K562 (cell line): ENCODE measurements at regions not wholly inside any gene's neighbourhood (a gene's known extent, or its start where the extent isn't known, plus 50 kb on each side); places are given as distances from the start of the nearest gene placed in this dataset.

ENCODE experiments used
- HMG20A ChIP-seq: fragments of 450-650 bp; formaldehyde crosslinking; conservative IDR thresholded peaks from 2 replicates; pipeline ENCODE4 v1.4.0; 2020; ENCODE audit warnings: mild to moderate bottlenecking, mixed read lengths
- HNRNPUL1 ChIP-seq: fragments of 200-400 bp; formaldehyde crosslinking; IDR thresholded peaks from 2 replicates; pipeline ENCODE4 v1.6.1; 2017; ENCODE audit warnings: low read length
- KDM2B ChIP-seq: fragments of 250-450 bp; sonication (Bioruptor Pico); IDR thresholded peaks from 2 replicates; pipeline ENCODE4 v1.8.0; 2021; ENCODE audit warnings: mild to moderate bottlenecking, moderate library complexity
- KDM4B ChIP-seq, 2 experiments: fragments of 450-650 bp in 1 of 2; sonication (generic) in 1 of 2; IDR thresholded peaks; 2 replicates each; pipeline ENCODE4 v1.6.1; 2016 to 2017; ENCODE audit warnings: borderline replicate concordance in 2 of 2, antibody characterized with exemption in 1 of 2, low read depth in 1 of 2, mild to moderate bottlenecking in 1 of 2
- POLR2A ChIP-seq: fragments of 450-650 bp; conservative IDR thresholded peaks from 2 replicates; pipeline ENCODE4 v1.6.1; 2016
- POLR2AphosphoS5 ChIP-seq: IDR thresholded peaks from 2 replicates; pipeline ENCODE4 v1.6.1; 2011; ENCODE audit warnings: mild to moderate bottlenecking, low read depth, low read length, moderate library complexity; ENCODE audit not compliant: control insufficient read depth, insufficient read depth
- RNF2 ChIP-seq: sonication (generic); IDR thresholded peaks from 2 replicates; pipeline ENCODE4 v1.6.1; 2016
- TRIM24 ChIP-seq, 2 experiments: fragments of 450-650 bp; IDR thresholded peaks; 2 replicates each; pipeline ENCODE4 v1.6.1; 2016
- ZNF274 ChIP-seq: IDR thresholded peaks from 2 replicates; pipeline ENCODE4 v1.6.1; 2011; ENCODE audit warnings: low read depth, mild to moderate bottlenecking, low read length, moderate library complexity, borderline replicate concordance
- ZNF830 ChIP-seq: fragments of 250-450 bp; sonication (Bioruptor Pico); IDR thresholded peaks from 2 replicates; pipeline ENCODE4 v1.5.0; 2021; ENCODE audit warnings: mild to moderate bottlenecking
- ZZZ3 ChIP-seq: fragments of 450-650 bp; IDR thresholded peaks from 2 replicates; pipeline ENCODE4 v1.6.1; 2016; ENCODE audit warnings: antibody characterized with exemption, mild to moderate bottlenecking, moderate library complexity
- TF ChIP-seq, protein P1 (sequence below): sonication (generic); IDR thresholded peaks from 2 replicates; pipeline ENCODE4 v1.6.1; 2016
- TF ChIP-seq, protein P2 (sequence below), 3 experiments: IDR thresholded peaks in 2 of 3; conservative IDR thresholded peaks in 1 of 3; 2 replicates each; pipeline ENCODE4 v1.5.1; 2011 to 2012; ENCODE audit warnings: low read length in 3 of 3, mild to moderate bottlenecking in 3 of 3, control low read depth in 2 of 3, improper control_type of control experiment in 1 of 3, inconsistent platforms in 1 of 3, low read depth in 1 of 3, mixed read lengths in 1 of 3, moderate library complexity in 1 of 3; ENCODE audit not compliant: insufficient read depth in 2 of 3
- TF ChIP-seq, protein P3 (sequence below), 2 experiments: fragments of 450-650 bp; formaldehyde crosslinking in 1 of 2; IDR thresholded peaks; 2 replicates each; pipeline versions ENCODE4 v1.4.0 to v1.6.1; 2014 to 2020; ENCODE audit warnings: mild to moderate bottlenecking in 2 of 2, borderline replicate concordance in 1 of 2, low read depth in 1 of 2

DNA sequence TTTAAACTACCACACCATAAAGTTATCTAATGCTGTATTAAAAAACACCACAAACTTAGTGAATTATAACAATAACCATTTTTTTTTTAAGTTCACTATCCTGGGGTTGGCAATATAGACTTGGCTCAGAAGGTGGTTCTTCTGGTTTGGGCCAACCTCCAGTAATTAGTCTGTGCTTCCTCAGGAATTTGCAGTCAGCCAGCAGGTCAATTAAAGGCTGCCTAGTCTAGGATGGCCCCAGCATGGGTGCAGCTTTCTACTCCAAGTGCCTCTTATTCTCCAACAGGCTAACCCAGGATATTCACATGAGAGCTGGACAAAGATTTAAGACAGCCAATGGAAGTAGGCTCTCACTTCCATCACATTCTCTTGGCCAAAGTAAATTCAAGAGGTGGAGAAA is 379.1 kb upstream of the FIGN start:
- TF ChIP-seq HNRNPUL1 (no peak), ZNF830 (no peak), KDM2B (CRISPR knock-in tag) (no peak), POLR2AphosphoS5 (no peak), ZZZ3 (no peak), HMG20A (CRISPR knock-in tag) (no peak), TRIM24 (IDR thresholded peaks at IDR 0.05) (no peak), KDM4B (IDR thresholded peaks at IDR 0.05; ENCODE audit: borderline replicate concordance in 2 of 2, low read depth in 1 of 2) (no peak), POLR2A (no peak), RNF2 (no peak), ZNF274 (no peak)
- TF ChIP-seq, protein P1, sequence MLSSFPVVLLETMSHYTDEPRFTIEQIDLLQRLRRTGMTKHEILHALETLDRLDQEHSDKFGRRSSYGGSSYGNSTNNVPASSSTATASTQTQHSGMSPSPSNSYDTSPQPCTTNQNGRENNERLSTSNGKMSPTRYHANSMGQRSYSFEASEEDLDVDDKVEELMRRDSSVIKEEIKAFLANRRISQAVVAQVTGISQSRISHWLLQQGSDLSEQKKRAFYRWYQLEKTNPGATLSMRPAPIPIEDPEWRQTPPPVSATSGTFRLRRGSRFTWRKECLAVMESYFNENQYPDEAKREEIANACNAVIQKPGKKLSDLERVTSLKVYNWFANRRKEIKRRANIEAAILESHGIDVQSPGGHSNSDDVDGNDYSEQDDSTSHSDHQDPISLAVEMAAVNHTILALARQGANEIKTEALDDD, result no peak
- TF ChIP-seq, protein P2, sequence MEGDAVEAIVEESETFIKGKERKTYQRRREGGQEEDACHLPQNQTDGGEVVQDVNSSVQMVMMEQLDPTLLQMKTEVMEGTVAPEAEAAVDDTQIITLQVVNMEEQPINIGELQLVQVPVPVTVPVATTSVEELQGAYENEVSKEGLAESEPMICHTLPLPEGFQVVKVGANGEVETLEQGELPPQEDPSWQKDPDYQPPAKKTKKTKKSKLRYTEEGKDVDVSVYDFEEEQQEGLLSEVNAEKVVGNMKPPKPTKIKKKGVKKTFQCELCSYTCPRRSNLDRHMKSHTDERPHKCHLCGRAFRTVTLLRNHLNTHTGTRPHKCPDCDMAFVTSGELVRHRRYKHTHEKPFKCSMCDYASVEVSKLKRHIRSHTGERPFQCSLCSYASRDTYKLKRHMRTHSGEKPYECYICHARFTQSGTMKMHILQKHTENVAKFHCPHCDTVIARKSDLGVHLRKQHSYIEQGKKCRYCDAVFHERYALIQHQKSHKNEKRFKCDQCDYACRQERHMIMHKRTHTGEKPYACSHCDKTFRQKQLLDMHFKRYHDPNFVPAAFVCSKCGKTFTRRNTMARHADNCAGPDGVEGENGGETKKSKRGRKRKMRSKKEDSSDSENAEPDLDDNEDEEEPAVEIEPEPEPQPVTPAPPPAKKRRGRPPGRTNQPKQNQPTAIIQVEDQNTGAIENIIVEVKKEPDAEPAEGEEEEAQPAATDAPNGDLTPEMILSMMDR (IDR thresholded peaks at IDR 0.05 in 2 of 3, conservative IDR thresholded peaks at IDR 0.05 in 1 of 3; ENCODE audit: insufficient read depth in 2 of 3, low read depth in 1 of 3, low read length in 3 of 3), result no peak
- TF ChIP-seq, protein P3, sequence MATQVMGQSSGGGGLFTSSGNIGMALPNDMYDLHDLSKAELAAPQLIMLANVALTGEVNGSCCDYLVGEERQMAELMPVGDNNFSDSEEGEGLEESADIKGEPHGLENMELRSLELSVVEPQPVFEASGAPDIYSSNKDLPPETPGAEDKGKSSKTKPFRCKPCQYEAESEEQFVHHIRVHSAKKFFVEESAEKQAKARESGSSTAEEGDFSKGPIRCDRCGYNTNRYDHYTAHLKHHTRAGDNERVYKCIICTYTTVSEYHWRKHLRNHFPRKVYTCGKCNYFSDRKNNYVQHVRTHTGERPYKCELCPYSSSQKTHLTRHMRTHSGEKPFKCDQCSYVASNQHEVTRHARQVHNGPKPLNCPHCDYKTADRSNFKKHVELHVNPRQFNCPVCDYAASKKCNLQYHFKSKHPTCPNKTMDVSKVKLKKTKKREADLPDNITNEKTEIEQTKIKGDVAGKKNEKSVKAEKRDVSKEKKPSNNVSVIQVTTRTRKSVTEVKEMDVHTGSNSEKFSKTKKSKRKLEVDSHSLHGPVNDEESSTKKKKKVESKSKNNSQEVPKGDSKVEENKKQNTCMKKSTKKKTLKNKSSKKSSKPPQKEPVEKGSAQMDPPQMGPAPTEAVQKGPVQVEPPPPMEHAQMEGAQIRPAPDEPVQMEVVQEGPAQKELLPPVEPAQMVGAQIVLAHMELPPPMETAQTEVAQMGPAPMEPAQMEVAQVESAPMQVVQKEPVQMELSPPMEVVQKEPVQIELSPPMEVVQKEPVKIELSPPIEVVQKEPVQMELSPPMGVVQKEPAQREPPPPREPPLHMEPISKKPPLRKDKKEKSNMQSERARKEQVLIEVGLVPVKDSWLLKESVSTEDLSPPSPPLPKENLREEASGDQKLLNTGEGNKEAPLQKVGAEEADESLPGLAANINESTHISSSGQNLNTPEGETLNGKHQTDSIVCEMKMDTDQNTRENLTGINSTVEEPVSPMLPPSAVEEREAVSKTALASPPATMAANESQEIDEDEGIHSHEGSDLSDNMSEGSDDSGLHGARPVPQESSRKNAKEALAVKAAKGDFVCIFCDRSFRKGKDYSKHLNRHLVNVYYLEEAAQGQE (IDR thresholded peaks at IDR 0.05; ENCODE audit: borderline replicate concordance), result no peak
- TF ChIP-seq, protein P3 (CRISPR knock-in tag; IDR thresholded peaks at IDR 0.05; ENCODE audit: low read depth), result no peak
